Stimulated activated CD8-positive, alpha-beta memory T cell treated with anti-CD3 and anti-CD28 coated beads, Interleukin-2, amount 100 ng/mL, for 48 hours (primary cell): ENCODE measurements at regions not wholly inside any gene's neighbourhood (a gene's known extent, or its start where the extent isn't known, plus 50 kb on each side); places are given as distances from the start of the nearest gene placed in this dataset.

Experiments used
- DNase-seq, 2 donors: peaks; one replicate each; pipeline ENCODE4 v3.0.0-alpha.2; 2020; ENCODE audit warnings: low read depth in 2 of 2

DNA sequence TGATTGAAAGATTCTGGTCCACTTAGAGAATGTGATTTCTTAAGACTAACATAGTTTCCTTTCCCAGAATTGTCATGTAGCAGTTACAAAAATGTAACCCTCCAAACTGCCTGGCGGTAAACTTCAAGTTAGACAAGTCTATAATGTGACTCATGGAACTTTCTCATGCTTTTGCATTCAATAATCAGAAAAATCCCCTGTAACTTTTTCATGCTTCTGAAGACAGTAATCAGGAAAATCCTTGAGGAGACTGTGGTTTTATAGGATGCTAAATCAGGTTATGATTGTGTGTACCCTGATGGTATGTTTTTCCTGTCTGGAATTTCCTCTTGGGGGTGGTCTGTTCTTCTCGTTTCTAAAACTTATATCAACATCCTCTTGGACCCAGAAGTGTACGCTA lies 74.0 kb upstream of the RARB start:
- DNase-seq, result no peak

DNA sequence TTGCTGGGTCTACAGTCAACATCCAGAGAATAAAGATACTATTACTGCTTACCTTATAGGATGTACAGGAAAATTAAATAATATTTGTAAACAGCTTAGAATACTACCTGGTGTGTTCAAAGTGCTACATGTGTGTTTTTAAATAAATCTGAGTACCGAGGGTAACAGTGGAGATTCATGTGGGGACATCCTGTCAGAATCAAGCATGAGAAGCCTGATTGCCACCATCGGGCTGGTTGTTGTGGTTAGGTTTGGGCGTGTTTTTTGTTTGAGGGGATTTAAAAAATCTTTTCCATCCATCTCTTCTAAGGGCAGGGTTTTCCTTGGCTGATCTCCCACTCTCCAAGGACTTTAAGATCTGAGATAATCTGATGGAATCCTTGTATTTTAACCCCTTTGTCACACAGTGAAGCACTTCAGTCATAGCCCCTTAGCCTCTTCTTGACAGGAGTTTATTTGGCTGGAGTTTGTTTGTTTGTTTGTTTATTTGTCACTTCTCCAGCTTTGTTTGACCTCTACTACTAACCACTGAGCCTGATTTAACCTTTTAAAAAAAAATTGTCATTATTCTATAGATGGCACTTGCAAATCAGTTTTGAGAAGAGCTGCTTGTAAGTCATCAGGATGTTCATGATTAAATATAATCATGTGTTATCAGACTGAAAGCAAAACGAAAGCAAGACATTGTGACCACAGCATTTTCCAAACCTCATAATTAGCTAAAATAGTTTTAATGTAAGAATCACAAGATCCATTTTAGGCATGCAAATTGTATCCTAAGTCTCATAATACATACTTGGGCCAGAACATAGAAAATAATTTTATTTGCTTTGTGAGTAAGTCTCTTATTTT lies 72.8 kb upstream of the RARB start:
- DNase-seq, result no peak

DNA sequence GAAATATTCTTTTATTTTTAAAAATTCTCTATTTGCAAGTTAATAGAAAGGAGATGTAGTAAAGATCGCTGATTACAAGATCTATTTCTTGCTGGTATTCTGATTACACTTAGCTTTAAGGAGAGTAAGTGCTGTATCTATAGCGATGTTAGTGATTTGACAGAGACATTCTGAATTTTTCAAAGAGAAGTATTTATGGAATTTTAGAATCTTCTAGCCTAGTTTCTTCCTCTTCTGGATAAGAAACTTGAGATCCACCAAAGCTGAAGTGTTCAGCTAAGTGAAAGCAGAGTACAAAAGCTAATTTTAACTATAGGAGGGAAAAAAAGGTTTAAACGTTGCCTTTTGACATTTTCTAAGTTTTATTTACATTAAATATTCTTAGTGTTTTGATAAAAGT lies 72.1 kb upstream of the RARB start:
- no peak for DNase-seq

DNA sequence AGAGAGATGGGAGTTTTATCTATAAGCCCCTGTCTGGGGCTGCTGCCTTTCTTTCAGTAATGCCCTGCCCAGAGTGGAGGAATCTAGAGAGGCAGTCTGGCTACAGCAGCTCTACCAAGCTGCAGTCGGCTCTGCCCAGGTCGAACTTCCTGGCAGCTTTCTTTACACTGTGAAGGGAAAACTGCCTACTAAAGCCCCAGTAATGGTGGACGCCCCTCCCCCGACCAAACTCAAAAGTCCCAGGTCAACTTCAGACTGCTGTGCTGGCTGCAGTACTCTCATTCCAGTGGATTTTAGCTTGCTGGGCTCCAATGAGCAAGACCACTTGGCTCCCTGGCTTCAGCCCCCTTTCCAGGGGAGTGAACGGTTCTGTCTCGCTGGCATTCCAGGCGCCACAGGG lies 65.9 kb upstream of the RARB start:
- no peak for DNase-seq

DNA sequence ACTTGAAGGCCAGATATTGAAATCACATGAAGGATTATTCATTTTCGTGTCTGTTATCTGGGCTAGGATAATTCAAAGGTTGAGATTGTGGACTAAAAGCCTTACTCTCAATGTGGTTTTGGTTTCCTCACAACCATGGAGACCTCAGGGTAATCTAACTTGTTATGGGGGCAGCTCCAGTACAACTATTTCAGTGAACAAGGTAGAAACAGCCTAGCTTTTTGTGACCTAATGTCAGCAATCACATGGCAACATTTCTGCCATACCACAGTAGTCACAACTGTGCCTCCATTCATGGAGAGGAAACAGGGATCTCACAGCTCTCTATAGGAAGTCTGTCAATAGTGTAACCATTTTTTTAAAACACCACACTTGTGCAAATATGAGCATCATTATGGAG lies 62.4 kb upstream of the RARB start:
- no peak for DNase-seq

DNA sequence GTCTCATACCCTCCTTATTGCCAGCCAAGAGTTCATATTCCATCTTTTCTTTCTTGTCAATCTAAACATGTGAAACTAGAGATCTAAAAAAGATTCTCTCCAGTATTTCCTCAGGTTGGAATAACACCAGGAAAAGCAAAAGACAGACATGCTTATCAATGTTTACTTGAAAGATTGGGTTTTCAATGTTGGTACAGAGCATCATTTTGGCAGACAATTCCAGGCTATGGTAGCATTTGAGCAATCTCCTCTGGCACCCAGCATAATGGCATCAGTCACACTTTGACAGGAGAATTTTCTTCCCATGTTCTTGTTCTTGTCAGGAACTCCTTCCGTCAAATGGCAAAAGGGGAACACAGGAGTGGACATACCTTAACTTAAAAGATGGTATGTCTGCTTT lies 61.0 kb upstream of the RARB start:
- DNase-seq, result no peak

DNA sequence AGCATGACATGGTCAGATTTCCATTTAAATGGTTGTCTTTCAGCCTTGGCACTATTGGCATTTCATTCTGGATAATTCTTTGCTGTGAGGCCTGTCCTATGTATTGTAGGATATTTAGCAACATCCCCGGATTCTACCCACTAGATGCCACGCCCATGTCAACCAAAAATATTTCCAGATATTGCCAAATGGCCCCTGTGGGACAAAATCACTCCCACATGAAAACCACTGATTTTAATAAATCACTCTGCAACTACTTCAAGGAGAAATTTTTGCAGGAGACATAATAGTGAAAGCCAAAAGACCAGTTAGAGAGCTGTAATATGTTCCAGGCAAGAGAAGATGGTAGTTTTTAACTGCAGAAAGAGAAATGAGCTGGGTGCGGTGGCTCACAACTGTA lies 55.9 kb upstream of the RARB start:
- no peak for DNase-seq

DNA sequence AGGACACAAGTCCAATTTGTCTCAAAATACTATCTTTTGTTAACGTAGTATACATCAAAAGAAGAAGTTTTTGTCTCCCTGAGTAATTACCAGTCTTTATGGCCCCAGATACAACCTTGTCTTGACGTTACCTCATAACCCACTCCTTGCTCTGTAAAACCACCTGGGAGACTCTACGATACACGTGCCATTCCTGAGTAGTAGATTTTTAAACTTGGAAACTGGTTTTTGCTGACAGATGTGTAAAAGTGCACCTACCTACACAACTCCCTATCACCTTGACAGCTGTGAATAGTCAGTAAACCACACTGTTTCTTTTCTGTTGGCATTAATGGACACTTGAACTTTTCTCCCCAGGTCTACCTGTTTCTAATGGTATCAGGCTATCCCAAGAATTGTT lies 51.7 kb upstream of the RARB start:
- no peak for DNase-seq

DNA sequence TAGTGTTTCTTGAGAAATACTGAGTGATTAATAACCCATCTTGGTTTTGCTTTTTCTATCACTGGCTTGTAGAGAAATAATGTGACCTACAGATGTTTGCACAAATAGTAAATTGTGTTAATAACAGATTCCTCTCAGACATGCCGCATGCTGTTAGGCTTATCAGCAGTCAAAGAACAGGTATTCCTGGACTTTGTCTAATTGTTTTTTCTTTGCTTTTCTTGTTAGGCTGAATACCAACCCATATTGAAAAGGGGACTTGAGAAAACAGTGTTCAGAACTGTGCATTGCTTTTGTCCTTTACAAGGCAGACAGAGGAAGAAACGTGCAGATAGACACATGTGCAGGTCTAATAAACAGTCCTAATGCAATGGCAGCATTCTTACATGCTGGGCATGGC lies 51.0 kb upstream of the RARB start:
- no peak for DNase-seq
